ENCODE measurements at regions not wholly inside any gene's neighbourhood (a gene's known extent, or its start where the extent isn't known, plus 50 kb on each side); places are given as distances from the start of the nearest gene placed in this dataset.

DNA sequence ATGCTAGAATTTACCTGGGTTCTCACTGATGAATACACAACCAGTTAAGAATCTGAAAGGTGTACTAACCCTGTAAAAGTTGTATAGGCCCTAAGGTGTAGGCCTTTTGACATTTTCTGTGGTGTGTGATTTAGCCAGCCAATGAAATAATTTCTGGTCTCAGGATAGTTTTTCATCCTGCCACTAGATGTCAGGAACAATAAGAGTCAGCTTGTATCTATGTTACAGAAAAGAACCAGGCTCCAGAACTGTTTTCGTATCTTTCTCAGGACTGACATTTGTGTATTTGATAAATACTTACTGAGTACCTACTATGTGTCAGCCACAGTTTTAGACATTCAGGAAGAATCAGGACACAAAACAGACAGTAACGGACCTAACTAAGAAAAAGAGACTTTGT is 673.6 kb upstream of the TENM3 start:
- TF ChIP-seq CTCF (IDR thresholded peaks at IDR 0.05; ENCODE audit: insufficient read depth, low read length) (no peak), POLR2AphosphoS5 (IDR thresholded peaks at IDR 0.05; ENCODE audit: low read depth) (no peak), REST (IDR thresholded peaks at IDR 0.05; ENCODE audit: insufficient replicate concordance, low read depth) (no peak), SPI1 (IDR thresholded peaks at IDR 0.05; ENCODE audit: borderline replicate concordance, low read depth) (no peak)

Measured in HL-60 (cell line).